GM12874 (cell line): ENCODE measurements at regions not wholly inside any gene's neighbourhood (a gene's known extent, or its start where the extent isn't known, plus 50 kb on each side); places are given as distances from the start of the nearest gene placed in this dataset.

Experiments
- TF ChIP-seq, protein P1 (sequence below): IDR thresholded peaks from 2 replicates; pipeline ENCODE4 v1.5.1; 2011; ENCODE audit warnings: low read depth, mild to moderate bottlenecking, control low read depth, low read length, moderate library complexity; ENCODE audit not compliant: insufficient read depth

DNA sequence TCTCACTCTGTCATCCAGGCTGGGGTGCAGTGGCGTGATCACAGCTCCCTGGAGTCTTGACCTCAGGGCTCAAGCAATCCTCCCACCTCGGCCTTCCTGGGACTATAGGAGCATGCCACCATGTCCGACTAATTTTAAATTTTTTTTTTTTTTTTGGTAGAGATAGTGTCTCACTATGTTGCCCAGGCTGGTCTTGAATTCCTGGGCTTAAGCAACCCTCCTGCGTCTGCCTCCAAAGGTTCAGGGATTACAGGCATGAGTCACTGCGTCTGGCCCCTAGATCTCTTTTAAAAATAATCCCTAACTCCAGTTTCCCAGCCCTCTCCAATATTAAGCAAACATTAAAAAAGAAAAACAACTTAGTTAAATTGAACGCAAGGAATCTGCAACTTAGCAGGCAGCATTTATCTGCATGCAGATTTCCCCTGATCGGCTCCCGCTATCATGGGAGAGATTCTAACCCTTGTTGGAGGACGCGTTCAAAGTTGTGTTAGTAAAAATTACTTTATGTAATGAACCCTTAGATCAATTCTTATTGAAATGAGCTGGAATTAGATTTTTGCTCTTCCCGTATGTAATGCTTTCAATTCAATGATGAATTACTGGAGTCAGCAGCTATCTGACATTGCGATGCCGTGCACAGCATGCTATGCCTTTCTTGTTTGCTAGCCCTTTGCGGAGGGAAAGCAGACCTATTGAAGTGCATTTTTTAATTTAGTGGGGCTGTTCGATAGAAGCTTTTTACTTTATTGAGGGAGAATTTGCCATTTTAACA, 171.7 kb downstream of the HAPSTR1 start:
- TF ChIP-seq, protein P1, sequence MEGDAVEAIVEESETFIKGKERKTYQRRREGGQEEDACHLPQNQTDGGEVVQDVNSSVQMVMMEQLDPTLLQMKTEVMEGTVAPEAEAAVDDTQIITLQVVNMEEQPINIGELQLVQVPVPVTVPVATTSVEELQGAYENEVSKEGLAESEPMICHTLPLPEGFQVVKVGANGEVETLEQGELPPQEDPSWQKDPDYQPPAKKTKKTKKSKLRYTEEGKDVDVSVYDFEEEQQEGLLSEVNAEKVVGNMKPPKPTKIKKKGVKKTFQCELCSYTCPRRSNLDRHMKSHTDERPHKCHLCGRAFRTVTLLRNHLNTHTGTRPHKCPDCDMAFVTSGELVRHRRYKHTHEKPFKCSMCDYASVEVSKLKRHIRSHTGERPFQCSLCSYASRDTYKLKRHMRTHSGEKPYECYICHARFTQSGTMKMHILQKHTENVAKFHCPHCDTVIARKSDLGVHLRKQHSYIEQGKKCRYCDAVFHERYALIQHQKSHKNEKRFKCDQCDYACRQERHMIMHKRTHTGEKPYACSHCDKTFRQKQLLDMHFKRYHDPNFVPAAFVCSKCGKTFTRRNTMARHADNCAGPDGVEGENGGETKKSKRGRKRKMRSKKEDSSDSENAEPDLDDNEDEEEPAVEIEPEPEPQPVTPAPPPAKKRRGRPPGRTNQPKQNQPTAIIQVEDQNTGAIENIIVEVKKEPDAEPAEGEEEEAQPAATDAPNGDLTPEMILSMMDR, result no peak

DNA sequence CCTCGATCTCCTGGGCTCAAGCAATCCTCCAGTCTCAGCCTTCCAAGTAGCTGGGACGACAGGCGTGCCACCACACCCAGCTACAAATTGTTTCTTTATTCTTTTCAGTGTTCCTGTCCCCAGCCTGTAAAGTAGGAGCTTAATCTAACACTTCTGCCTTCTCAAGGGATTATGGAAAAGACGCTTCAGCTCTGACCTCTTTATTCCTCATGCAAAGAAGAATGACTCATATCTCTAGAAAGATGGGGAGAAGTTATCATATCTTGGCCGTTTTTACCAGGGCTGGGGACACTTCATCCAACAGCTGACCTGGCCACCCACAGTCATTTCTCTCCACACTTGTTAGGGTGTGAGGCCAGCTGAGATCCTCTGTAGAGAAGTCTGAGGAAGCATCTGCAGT, 172.6 kb downstream of the HAPSTR1 start:
- TF ChIP-seq, protein P1, result no peak

DNA sequence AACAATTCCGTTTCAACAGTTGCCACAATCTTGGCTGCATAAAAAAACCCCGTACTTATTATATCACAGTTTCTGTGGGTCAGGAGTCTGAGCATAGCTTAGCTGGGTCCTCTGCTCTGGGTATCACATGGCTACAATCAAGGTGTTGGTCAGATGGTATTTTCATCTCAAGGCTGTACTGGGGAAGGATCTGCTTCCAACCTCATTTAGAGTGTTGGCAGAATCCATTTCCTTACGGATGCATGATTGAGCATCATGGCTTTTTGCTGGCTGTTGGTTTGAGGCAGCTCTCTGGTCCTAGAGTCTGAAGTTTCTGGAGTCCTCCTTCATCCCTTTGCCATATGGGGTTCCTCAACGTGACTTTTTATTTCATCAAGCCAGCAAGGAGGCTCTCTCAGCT, 177.0 kb downstream of the HAPSTR1 start:
- TF ChIP-seq, protein P1, result no peak

DNA sequence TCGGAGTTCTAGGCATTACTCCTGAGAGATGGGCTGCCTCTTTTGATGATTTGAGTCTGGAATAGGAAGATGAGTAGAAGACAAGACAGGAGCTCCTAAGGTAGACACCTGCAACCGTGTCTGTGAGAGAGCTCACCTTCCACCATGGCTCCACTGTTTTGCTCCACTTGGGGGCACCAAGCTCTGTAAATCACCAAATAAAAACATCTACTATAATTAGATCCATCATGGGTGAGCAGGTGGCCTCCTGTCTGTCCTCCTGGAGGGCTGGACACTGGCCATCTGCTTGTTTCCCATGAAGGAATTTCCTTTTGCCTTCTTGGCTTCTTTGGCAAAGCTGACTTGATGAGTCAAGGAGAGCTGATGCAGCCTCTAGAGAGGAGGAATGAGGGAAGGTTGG, 179.0 kb downstream of the HAPSTR1 start:
- TF ChIP-seq, protein P1, result no peak

DNA sequence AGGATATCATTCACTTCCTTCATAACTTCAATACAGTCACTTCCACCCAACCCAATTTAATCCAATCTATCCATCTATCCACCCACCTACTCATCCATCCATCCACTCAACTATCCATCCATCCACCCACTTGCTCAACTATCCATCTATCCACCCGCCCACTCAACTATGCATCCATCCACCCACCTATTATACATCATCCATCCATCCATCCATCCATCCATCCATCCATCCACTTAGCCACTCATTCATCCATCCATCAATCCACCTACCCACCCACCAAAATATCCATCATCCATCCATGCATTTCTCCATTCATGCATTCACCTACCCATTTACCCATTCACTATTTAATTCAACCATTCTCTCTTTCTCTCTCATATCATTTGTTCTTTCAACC, 179.5 kb downstream of the HAPSTR1 start:
- TF ChIP-seq, protein P1, result no peak

DNA sequence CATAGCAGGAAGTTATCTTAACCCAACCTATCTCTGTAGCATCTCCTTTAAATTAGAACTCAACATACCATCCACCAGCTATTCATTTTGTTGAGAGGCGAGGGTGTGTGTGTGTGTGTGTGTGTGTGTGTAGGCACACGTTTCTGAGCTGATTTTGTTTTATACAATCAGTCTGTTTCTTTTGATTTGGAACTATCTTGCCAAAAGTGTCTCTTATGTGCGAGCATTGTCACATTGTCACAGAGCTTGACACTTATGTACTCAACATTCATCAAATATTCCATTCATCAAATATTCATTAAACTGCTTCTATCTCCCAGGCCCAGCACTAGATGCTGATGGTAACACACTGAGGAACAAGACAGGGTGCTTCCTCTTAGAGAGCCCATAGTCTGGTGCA, 180.4 kb downstream of the HAPSTR1 start:
- TF ChIP-seq, protein P1, result no peak

DNA sequence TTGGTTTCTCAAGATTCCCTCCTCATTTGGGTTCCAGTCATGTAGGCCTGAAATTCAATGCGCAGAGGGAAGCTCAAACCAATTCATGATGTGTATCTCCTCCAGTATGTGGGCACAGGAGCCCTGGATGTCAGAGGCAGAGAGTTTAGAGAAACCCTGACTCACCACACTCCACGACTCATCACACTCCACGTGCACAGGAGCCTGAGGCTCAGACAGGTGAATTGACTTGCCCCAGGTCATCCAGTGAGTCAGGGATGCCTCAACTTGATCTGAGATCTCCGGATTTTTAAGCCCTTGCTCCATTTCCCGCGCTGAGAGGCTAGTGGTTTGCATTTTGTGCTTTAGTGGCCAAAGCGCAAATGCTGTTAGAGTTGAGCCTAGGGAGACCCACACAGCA, 183.9 kb downstream of the HAPSTR1 start:
- TF ChIP-seq, protein P1, result no peak
